AG10803 (cell line): ENCODE measurements at regions not wholly inside any gene's neighbourhood (a gene's known extent, or its start where the extent isn't known, plus 50 kb on each side); places are given as distances from the start of the nearest gene placed in this dataset.
"Not testable (repeated sequence)": the region's sequence is repeated elsewhere in the genome, so short reads cannot be mapped to it uniquely, and the experiment has no call there.

ENCODE experiments used
- DNase-seq: peaks from one replicate; pipeline ENCODE4 v3.0.0; 2010; ENCODE audit warnings: low read depth
- H3K4me3 ChIP-seq: 2 replicates; pipeline ENCODE4 v1.5.1; 2011; ENCODE audit warnings: mild to moderate bottlenecking, low read length, control low read depth
- TF ChIP-seq, protein P1 (sequence below): conservative IDR thresholded peaks from 2 replicates; pipeline ENCODE4 v1.5.1; 2011; ENCODE audit warnings: mild to moderate bottlenecking, low read length, control low read depth, inconsistent platforms

DNA sequence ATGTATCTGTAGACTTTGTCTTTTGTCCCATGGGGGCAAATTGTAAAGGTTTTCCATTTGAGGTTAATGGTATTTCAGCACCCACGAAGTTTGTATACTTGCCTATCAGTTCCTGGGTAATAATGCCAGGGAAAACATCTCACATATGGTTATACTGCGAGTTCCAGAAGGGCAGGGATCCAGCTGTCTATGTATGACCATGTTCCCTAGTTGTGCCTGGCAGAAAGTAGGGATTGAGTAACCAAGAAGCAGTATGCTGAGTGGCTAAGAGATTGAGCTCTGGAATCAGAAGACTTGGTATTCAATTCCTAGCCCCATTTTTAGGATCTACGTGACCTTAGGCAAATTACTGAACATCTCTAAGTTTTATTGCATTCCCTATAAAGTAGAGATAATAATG lies 173.2 kb upstream of the PWP1 start:
- TF ChIP-seq, protein P1, sequence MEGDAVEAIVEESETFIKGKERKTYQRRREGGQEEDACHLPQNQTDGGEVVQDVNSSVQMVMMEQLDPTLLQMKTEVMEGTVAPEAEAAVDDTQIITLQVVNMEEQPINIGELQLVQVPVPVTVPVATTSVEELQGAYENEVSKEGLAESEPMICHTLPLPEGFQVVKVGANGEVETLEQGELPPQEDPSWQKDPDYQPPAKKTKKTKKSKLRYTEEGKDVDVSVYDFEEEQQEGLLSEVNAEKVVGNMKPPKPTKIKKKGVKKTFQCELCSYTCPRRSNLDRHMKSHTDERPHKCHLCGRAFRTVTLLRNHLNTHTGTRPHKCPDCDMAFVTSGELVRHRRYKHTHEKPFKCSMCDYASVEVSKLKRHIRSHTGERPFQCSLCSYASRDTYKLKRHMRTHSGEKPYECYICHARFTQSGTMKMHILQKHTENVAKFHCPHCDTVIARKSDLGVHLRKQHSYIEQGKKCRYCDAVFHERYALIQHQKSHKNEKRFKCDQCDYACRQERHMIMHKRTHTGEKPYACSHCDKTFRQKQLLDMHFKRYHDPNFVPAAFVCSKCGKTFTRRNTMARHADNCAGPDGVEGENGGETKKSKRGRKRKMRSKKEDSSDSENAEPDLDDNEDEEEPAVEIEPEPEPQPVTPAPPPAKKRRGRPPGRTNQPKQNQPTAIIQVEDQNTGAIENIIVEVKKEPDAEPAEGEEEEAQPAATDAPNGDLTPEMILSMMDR, result no peak

DNA sequence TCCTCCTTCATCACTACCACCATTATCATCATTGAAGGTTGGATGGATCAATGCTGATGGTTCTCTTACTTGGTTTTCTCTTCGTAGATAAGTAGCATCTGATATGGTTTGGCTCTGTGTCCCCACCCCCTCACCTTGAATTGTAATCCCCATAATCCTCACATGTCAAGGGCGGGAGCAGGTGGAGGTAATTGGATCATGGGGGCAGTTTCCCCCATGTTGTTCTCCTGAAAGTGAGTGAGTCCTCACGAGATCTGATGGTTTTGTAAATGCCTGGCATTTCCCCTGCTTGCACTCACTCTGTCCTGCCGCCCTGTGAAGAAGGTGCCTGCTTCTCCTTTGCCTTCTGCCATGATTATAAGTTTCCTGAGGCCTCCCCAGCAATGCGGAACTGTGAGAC lies 172.4 kb upstream of the PWP1 start:
- TF ChIP-seq, protein P1, result no peak
- H3K4me3 ChIP-seq, result no peak overlapping the region
- no peak for DNase-seq

More for the DNA sequence above, 173.2 kb upstream of the PWP1 start:
- DNase-seq, result peak; percentile 80
- no peak overlapping the region for H3K4me3 ChIP-seq

DNA sequence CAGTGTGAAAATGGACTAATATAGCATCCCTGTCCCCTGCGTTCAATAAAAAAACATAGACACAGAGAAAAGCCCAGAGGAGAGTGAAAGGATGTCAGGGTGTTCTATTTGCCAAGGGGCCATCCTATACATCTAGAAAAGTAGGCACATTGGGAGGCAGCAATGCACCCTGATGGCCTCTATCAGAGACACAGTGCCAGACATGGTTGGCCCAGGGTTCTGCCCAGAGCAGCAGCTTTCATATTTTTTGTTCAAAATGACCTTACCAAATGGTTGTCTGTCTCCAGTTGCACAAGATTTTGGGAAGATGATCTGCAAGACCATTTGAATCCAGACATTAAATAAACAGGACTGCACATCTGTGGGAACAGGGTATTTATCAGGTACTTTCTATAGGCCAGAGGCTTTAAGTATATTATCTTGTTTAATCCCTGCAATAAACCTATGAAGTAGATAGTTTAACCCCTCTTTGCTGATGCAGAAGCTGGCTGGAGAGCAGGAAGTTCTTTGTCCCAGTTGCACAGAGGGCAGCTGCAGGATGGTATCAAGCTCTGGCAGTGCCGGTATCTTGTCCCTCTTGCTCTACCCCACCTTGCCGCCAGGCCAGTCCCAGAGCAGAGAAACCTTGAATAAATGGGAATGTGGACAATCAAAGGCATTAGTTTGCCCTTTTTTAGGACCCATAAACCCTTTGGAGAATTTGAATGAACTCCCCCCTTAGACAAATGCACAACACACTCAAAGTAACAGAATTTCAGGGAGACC lies 171.8 kb upstream of the PWP1 start:
- H3K4me3 ChIP-seq, result no peak overlapping the region
- no peak for DNase-seq
- TF ChIP-seq, protein P1, result no peak

DNA sequence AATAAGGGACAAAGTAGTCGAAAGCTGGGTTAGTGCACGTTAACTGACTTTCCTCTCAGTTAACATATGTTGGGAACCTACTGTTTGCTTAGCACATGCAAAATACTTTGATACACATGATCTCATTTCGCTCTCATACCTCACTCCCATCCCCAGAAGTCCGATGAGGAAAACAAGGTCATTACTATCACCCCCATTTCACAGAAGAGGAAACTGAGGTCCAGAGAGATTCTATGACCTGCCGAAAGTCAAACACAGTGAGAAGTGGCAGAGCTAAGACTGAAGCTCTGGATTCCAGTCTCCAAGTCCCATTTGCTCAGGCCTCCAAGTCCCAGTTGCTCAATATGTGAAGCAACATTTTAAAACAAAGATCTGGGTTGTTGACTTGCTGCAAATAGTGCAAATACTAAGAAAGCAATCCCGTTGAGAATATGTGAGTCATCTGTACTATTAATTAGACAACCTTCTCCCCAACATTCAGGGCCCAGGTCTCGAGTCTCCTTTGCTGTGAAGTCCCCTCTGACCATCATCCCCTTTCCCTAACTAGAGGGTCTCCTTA lies 170.6 kb upstream of the PWP1 start:
- DNase-seq, result peak; percentile 83
- TF ChIP-seq, protein P1, result no peak
- no peak overlapping the region for H3K4me3 ChIP-seq

DNA sequence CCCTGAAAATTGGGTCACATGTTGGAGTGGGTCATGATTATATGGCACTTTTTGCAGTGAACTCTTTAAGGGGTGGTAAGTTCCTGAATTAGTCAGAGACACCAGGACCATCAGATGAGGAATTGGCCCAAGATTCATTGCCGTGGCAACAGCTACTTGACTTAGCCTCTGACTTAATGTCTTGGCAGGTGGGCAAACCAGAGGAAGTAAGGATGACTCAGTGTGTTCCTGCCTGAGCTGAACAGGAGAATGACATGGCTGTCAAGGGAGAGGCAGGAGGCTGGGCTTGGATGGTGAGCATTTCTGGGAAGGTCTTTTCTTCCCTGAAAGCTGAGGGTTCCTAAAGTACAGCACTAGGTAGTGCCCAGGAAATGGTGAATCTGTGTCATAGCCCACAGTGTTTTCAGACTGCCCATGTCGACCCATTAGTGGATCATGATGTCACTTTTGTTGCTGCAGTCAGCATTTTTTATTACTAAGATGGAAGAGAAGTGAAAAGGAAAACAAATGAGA lies 170.1 kb upstream of the PWP1 start:
- TF ChIP-seq, protein P1, result no peak
- peak; percentile 91 for DNase-seq
- H3K4me3 ChIP-seq, result no peak overlapping the region

DNA sequence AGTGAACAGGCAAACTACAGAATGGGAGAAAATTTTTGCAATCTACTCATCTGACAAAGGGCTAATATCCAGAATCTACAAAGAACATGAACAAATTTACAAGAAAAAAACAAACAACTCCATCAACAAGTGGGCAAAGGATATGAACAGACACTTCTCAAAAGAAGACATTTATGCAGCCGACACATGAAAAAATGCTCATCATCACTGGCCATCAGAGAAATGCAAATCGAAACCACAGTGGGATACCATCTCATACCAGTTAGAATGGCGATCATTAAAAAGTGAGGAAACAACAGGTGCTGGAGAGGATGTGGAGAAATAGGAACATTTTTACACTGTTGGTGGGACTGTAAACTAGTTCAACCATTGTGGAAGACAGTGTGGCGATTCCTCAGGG lies 167.8 kb upstream of the PWP1 start:
- not testable (repeated sequence) for DNase-seq, H3K4me3 ChIP-seq

DNA sequence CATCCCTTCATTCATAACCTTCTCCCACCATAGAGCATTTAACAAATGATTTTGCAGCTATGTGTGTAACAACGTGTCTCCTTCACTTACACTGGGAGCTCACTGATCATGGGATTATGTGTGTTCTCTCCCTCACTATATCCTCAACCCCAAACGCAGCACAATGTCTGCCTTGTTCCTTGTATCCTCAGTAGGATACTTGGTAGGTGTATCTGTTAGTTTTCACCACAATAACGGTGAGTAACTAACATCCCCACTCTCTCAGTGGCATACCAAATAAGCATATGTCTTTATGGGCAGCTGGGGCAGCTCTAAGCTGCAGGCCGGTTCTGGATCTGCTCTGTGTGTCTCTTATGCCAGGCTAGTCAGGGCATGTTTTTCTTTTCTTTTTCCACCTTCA lies 166.7 kb upstream of the PWP1 start:
- no peak for DNase-seq
- no peak overlapping the region for H3K4me3 ChIP-seq
- TF ChIP-seq, protein P1, result no peak
